ENCODE measurements at regions not wholly inside any gene's neighbourhood (a gene's known extent, or its start where the extent isn't known, plus 50 kb on each side); places are given as distances from the start of the nearest gene placed in this dataset.

- TF ChIP-seq POLR2A (IDR thresholded peaks at IDR 0.05) (no peak), CTCF (IDR thresholded peaks at IDR 0.05) (no peak)
Observed at GRCh38 chr11:10909141-10909883, 51.5 kb upstream of the ZBED5 start.
